Upper lobe of left lung (tissue), 6 donors: ENCODE measurements at regions not wholly inside any gene's neighbourhood (a gene's known extent, or its start where the extent isn't known, plus 50 kb on each side); places are given as distances from the start of the nearest gene placed in this dataset.

ENCODE experiments used
- ATAC-seq, 2 donors: fragments of 200-7000 bp; cut with Tn5 transposase; one replicate each; pipeline ENCODE4 v1.9.1; 2022; ENCODE audit warnings: mild to moderate bottlenecking in 2 of 2, moderate library complexity in 2 of 2; ENCODE audit not compliant: low FRiP score in 2 of 2
- DNase-seq, 2 donors: peaks; one replicate each; pipeline ENCODE4 v3.0.0-alpha.2; 2019 to 2020
- H3K27ac ChIP-seq, 4 donors: fragments of 200-600 bp; sonication (generic); one replicate each; pipeline ENCODE4 v1.5.1; 2016 to 2019
- H3K27me3 ChIP-seq, 4 donors: fragments of 200-600 bp; sonication (generic); one replicate each; pipeline ENCODE4 v1.5.1; 2017 to 2019
- H3K36me3 ChIP-seq, 4 donors: fragments of 200-600 bp; sonication (generic); one replicate each; pipeline ENCODE4 v1.5.1; 2016 to 2019
- H3K4me1 ChIP-seq, 4 donors: fragments of 200-600 bp; sonication (generic); one replicate each; pipeline ENCODE4 v1.5.1; 2018 to 2019
- H3K4me3 ChIP-seq, 4 donors: fragments of 200-600 bp; sonication (generic); one replicate each; pipeline ENCODE4 v1.5.1; 2017 to 2019; ENCODE audit warnings: mild to moderate bottlenecking in 2 of 4, moderate library complexity in 1 of 4
- H3K9me3 ChIP-seq, 4 donors: fragments of 200-600 bp; sonication (generic); one replicate each; pipeline ENCODE4 v1.5.1; 2018 to 2019
- CTCF ChIP-seq, 6 experiments: fragments of 450-650 bp in 4 of 6; fragments of 200-600 bp in 2 of 6; sonication (generic) in 2 of 6; IDR thresholded peaks; one replicate each; pipeline ENCODE4 v1.5.1; 2016 to 2019; ENCODE audit warnings: antibody characterized with exemption in 6 of 6
- EP300 ChIP-seq, 4 donors: sonication (generic); formaldehyde crosslinking; IDR thresholded peaks; one replicate each; pipeline ENCODE4 v1.5.1; 2017; ENCODE audit warnings: antibody characterized with exemption in 4 of 4, control low read depth in 2 of 4
- POLR2A ChIP-seq, 4 donors: fragments of 450-650 bp; IDR thresholded peaks; one replicate each; pipeline ENCODE4 v1.5.1; 2016 to 2017; ENCODE audit warnings: antibody characterized with exemption in 4 of 4, mild to moderate bottlenecking in 2 of 4
- POLR2AphosphoS5 ChIP-seq, 2 donors: sonication (generic); formaldehyde crosslinking; IDR thresholded peaks; one replicate each; pipeline ENCODE4 v1.5.1; 2017; ENCODE audit warnings: antibody characterized with exemption in 2 of 2
- WGBS, 2 donors: methylation state at CpG; one replicate each; pipeline ENCODE4 v1.1.5; 2017 to 2018; 5-methylcytosine and 5-hydroxymethylcytosine counted together
- donor health status: DM: no; HTN: no; CAD: no; lungs with moderate emphysema.
- donor health status: DM: no; HTN: yes; CAD: no; lungs with severe emphysema.

- DNase-seq: no peak
- Histone ChIP-seq H3K9me3 (no peaks in the 10 kb centered on the region), H3K4me1 (peaks cover 12 to 16% (median 14%) of the 10 kb centered on the region in 4 donors), H3K27me3 (no peaks in the 10 kb centered on the region), H3K27ac (no peak overlapping the region), H3K4me3 (no peak overlapping the region), H3K36me3 (no peaks in the 10 kb centered on the region)
- WGBS, 2 donors: 91 to 92% methylated on average over 6 of the region's 6 CpGs
- TF ChIP-seq POLR2A (IDR thresholded peaks at IDR 0.05): no peak
- no peak for ATAC-seq
Measured at GRCh38 chr3:194998417-194998816, 272.5 kb downstream of the XXYLT1 start.

- no peaks in the 10 kb centered on the region for H3K9me3 ChIP-seq
- no peaks in the 10 kb centered on the region for H3K27me3 ChIP-seq
- 85 to 95% methylated on average over 5 of the region's 5 CpGs for WGBS, 2 donors
- DNase-seq (no peak), ATAC-seq (no peak)
- TF ChIP-seq POLR2AphosphoS5 (IDR thresholded peaks at IDR 0.05) (no peak), EP300 (IDR thresholded peaks at IDR 0.05) (no peak), POLR2A (IDR thresholded peaks at IDR 0.05) (no peak), CTCF (IDR thresholded peaks at IDR 0.05) (no peak)
- H3K36me3 ChIP-seq: no peaks in the 10 kb centered on the region
- H3K27ac ChIP-seq: no peak overlapping the region
- H3K4me3 ChIP-seq: no peak overlapping the region
- peaks cover 15 to 21% (median 18%) of the 10 kb centered on the region in 4 donors for H3K4me1 ChIP-seq
Measured at GRCh38 chr3:194998948-194999347, 272.0 kb downstream of the XXYLT1 start.

- WGBS, 2 donors: 82 to 87% methylated on average over 5 to 6 of the region's 6 CpGs
Measured at GRCh38 chr3:194999491-194999890, 271.5 kb downstream of the XXYLT1 start.

GRCh38 chr3:195001261-195001660 lies 269.7 kb downstream of the XXYLT1 start:
- DNase-seq (no peak), ATAC-seq (no peak)
- Histone ChIP-seq H3K27me3 (no peaks in the 10 kb centered on the region), H3K27ac (no peak overlapping the region), H3K4me1 (peaks cover 15 to 22% (median 18%) of the 10 kb centered on the region in 4 donors), H3K4me3 (no peak overlapping the region), H3K9me3 (no peaks in the 10 kb centered on the region), H3K36me3 (no peaks in the 10 kb centered on the region)
- WGBS, 2 donors: 83 to 95% methylated on average over 6 of the region's 6 CpGs
- TF ChIP-seq POLR2A (IDR thresholded peaks at IDR 0.05) (no peak), CTCF (IDR thresholded peaks at IDR 0.05) (no peak), POLR2AphosphoS5 (IDR thresholded peaks at IDR 0.05) (no peak), EP300 (IDR thresholded peaks at IDR 0.05) (no peak)

More at GRCh38 chr3:194999491-194999890, 271.5 kb downstream of the XXYLT1 start:
- no peak for DNase-seq
- ATAC-seq: no peak
- peaks cover 15 to 22% (median 18%) of the 10 kb centered on the region in 4 donors for H3K4me1 ChIP-seq
- no peak overlapping the region for H3K27ac ChIP-seq
- no peaks in the 10 kb centered on the region for H3K27me3 ChIP-seq
- H3K4me3 ChIP-seq: no peak overlapping the region
- no peaks in the 10 kb centered on the region for H3K36me3 ChIP-seq
- no peak for TF ChIP-seq POLR2AphosphoS5 (IDR thresholded peaks at IDR 0.05)
- no peak for TF ChIP-seq CTCF (IDR thresholded peaks at IDR 0.05)
- no peak for TF ChIP-seq EP300 (IDR thresholded peaks at IDR 0.05)
- TF ChIP-seq POLR2A (IDR thresholded peaks at IDR 0.05): no peak
- no peaks in the 10 kb centered on the region for H3K9me3 ChIP-seq

GRCh38 chr3:195001961-195002861 lies 268.7 kb downstream of the XXYLT1 start:
- Histone ChIP-seq H3K9me3 (no peaks in the 10 kb centered on the region), H3K27me3 (no peaks in the 10 kb centered on the region), H3K36me3 (no peaks in the 10 kb centered on the region), H3K4me3 (no peak overlapping the region), H3K4me1 (peaks cover 15 to 22% (median 18%) of the 10 kb centered on the region in 4 donors), H3K27ac (peak overlapping the region in 1 of 4 donors; percentile 21)
- 34 to 45% methylated on average over 7 to 9 of the region's 9 CpGs for WGBS, 2 donors
- DNase-seq: peak in 1 of 2 donors; percentile 45
- TF ChIP-seq CTCF (IDR thresholded peaks at IDR 0.05) (peak in 5 of 6 experiments; percentile 38 to 64 (median 61)), POLR2A (IDR thresholded peaks at IDR 0.05) (no peak), POLR2AphosphoS5 (IDR thresholded peaks at IDR 0.05) (peak in 1 of 2 donors; percentile 15), EP300 (IDR thresholded peaks at IDR 0.05) (no peak)
- ATAC-seq: peak; percentile 44 to 53
